Ovary (tissue), 7 donors: ENCODE measurements at regions not wholly inside any gene's neighbourhood (a gene's known extent, or its start where the extent isn't known, plus 50 kb on each side); places are given as distances from the start of the nearest gene placed in this dataset.

Source experiments
- DNase-seq, 5 donors: peaks; one replicate each; pipeline ENCODE4 v3.0.0-alpha.2; 2019 to 2020
- H3K27ac ChIP-seq, 2 donors: fragments of 200-600 bp; one replicate each; pipeline versions ENCODE4 v1.5.1 to v1.8.0; 2019 to 2022
- H3K27me3 ChIP-seq: fragments of 200-600 bp; one replicate; pipeline ENCODE4 v1.8.0; 2022
- H3K36me3 ChIP-seq: fragments of 200-600 bp; sonication (generic); one replicate; pipeline ENCODE4 v1.5.1; 2019
- H3K4me1 ChIP-seq: one replicate; pipeline ENCODE4 v1.8.1; 2013; ENCODE audit warnings: mild to moderate bottlenecking, moderate library complexity; ENCODE audit not compliant: insufficient read depth
- H3K4me3 ChIP-seq: fragments of 200-600 bp; sonication (generic); one replicate; pipeline ENCODE4 v1.5.1; 2017
- H3K9me3 ChIP-seq, 2 donors: fragments of 200-600 bp in 1 of 2; sonication (generic) in 1 of 2; one replicate each; pipeline versions ENCODE4 v1.5.1 to v1.8.1; 2013 to 2019; ENCODE audit warnings: mild to moderate bottlenecking in 1 of 2, moderate library complexity in 1 of 2
- EP300 ChIP-seq: sonication (generic); formaldehyde crosslinking; IDR thresholded peaks from one replicate; pipeline ENCODE4 v1.6.1; 2017; ENCODE audit warnings: antibody characterized with exemption
- POLR2A ChIP-seq: fragments of 450-650 bp; IDR thresholded peaks from one replicate; pipeline ENCODE4 v1.6.1; 2017; ENCODE audit warnings: antibody characterized with exemption, mild to moderate bottlenecking, moderate library complexity
- WGBS, 3 donors: extraction: QIAGEN DNeasy Blood & Tissue Kit in 1 of 3; methylation state at CpG; one replicate each; pipeline versions ENCODE4 v1.1.5 to v1.1.7; 2013 to 2017; 5-methylcytosine and 5-hydroxymethylcytosine counted together
- intact Hi-C, 4 donors: fragments of 100-400 bp; cut with DNase I; formaldehyde crosslinking; loops; one replicate each; pipeline versions ENCODE4 v1.11.0 to v1.15.1; 2022 to 2023
- TF ChIP-seq, protein P1 (sequence below), 3 donors: fragments of 450-650 bp in 2 of 3; fragments of 200-600 bp in 1 of 3; IDR thresholded peaks; one replicate each; pipeline versions ENCODE4 v1.5.1 to v1.8.0; 2016 to 2022; ENCODE audit warnings: antibody characterized with exemption in 3 of 3, mild to moderate bottlenecking in 1 of 3
- donor health status: DM: no; HTN: no; CAD: no; lungs with moderate emphysema.
- donor health status: DM: no; HTN: no; CAD: no.
- donor health status: Bipolar disorder and iron deficiency.
- donor health status: DM: no; HTN: no; CAD: no.
- donor health status: DM: yes; HTN: yes; CAD: no.

DNA sequence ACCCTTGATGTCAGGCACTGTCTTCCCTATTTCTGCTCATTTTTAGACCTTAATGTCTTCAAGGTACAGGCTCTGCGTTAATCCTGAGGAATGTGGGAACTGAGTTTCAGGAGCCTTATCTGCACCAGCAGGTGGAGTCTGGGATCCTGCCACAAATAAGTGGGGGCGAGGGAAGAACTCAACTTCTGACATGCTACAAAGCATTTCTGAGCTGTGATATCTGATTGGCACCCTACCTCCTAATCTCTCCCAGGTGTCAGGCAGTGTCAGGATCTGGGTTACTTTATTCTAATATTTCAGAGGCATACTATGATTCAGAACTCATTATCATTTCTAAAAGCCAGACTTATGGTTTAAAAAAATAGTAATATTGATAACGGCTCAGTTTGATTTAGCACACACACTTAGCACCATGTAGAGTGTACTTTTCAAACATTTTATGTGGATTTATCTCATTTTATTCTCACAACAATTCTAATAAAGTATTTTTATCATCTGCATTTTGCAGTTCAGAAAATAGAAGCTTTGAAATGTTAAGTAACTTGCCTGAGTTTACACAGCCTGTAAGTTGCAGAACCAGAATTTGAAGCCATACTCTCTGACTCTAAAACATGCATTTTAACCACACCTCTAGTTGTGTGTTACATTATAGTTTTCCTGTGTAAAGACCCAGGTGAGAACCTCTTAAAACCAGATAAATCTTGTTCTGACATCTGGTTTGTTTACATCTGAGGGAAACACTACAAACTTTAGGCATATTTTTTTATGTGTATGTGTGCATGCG lies 358.6 kb downstream of the TDRD3 start:
- no peak overlapping the region for H3K27ac ChIP-seq
- no peaks in the 10 kb centered on the region for H3K9me3 ChIP-seq
- 35 to 47% (median 36%) methylated on average over 4 of the region's 4 CpGs for WGBS, 3 donors
- H3K4me1 ChIP-seq = no peaks in the 10 kb centered on the region
- DNase-seq = no peak
- no peaks in the 10 kb centered on the region for H3K27me3 ChIP-seq
- TF ChIP-seq EP300 (no peak), POLR2A (no peak)
- TF ChIP-seq, protein P1, sequence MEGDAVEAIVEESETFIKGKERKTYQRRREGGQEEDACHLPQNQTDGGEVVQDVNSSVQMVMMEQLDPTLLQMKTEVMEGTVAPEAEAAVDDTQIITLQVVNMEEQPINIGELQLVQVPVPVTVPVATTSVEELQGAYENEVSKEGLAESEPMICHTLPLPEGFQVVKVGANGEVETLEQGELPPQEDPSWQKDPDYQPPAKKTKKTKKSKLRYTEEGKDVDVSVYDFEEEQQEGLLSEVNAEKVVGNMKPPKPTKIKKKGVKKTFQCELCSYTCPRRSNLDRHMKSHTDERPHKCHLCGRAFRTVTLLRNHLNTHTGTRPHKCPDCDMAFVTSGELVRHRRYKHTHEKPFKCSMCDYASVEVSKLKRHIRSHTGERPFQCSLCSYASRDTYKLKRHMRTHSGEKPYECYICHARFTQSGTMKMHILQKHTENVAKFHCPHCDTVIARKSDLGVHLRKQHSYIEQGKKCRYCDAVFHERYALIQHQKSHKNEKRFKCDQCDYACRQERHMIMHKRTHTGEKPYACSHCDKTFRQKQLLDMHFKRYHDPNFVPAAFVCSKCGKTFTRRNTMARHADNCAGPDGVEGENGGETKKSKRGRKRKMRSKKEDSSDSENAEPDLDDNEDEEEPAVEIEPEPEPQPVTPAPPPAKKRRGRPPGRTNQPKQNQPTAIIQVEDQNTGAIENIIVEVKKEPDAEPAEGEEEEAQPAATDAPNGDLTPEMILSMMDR (IDR thresholded peaks at IDR 0.05) = no peak
- intact Hi-C loops = no loop called here
- H3K4me3 ChIP-seq = no peak overlapping the region
- H3K36me3 ChIP-seq = no peaks in the 10 kb centered on the region

DNA sequence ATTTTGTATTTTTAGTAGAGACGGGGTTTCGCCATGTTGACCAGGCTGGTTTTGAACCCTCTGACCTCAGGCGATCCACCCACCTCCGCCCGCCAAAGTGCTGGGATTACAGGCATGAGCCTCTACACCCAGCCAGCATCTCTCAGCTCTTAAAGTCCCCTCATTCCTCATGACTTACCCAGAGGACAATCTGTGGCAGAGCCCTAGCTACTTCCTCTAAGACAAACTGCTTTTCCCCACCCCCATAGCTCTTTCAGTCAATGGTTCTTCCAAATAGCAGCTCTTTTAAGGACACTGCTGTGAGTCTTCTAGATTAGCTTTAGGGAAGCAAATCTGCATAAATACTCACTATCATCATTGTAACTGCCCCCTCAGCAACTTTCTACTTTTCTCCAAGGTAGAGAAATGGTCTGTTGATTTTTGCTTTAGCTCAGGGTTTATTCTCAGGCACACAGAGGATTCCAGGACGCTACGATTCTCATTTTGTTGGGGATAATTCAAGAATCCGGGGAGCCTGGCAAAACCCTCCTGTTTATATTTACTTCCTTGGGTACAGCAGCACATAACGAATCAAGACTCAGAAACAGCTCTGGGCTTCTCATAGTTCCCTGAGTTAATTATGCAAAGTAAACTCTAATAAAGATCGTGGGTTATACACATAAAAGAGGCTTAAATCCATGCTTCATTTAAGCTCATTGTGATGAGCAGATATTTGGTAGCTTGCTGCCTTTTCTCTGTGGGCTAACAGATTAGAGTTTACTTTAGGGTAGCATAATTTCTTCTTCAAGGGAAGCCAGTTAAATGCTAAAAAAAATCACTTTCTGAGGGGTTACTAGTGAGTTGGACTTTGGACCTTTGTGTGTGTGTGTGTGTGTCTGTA lies 357.4 kb downstream of the TDRD3 start:
- Histone ChIP-seq H3K4me1 (no peaks in the 10 kb centered on the region), H3K27ac (no peak overlapping the region), H3K27me3 (no peaks in the 10 kb centered on the region), H3K4me3 (no peak overlapping the region), H3K9me3 (no peaks in the 10 kb centered on the region), H3K36me3 (no peaks in the 10 kb centered on the region)
- TF ChIP-seq, protein P1 (IDR thresholded peaks at IDR 0.05) = no peak
- TF ChIP-seq POLR2A (no peak), EP300 (no peak)
- intact Hi-C loops = no loop called here
- 64 to 72% (median 71%) methylated on average over 10 of the region's 10 CpGs for WGBS, 3 donors
- DNase-seq = no peak

GRCh38 chr13:60753641-60754040 lies 356.6 kb downstream of the TDRD3 start:
- H3K27ac ChIP-seq = no peak overlapping the region
- H3K27me3 ChIP-seq = no peaks in the 10 kb centered on the region
- WGBS, 3 donors = 33 to 64% (median 64%) methylated on average over 1 of the region's 1 CpG
- no peak for TF ChIP-seq EP300
- TF ChIP-seq POLR2A = no peak
- TF ChIP-seq, protein P1 (IDR thresholded peaks at IDR 0.05) = no peak
- H3K4me1 ChIP-seq = no peaks in the 10 kb centered on the region
- no peaks in the 10 kb centered on the region for H3K9me3 ChIP-seq
- no peaks in the 10 kb centered on the region for H3K36me3 ChIP-seq
- intact Hi-C loops = no loop called here
- H3K4me3 ChIP-seq = no peak overlapping the region
- no peak for DNase-seq

DNA sequence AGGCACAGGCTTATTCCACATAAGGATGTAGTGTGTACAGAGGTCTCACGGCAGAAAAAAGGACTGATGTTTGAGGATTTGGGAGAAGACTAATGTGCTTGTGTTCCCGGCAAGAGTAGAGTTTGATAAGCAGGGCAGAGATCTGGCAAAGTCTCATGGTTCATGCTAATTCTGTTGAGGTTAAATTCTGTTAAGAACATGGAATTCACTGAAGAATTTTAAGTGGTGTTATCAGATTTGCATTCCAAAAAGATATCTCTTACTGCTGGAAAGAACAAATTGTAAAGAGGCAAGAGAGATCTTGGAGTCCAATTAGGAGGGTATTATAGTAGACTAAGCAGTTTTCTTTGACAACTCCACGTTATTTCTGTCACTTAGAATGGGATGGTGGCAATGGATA lies 348.3 kb downstream of the TDRD3 start:
- Histone ChIP-seq H3K4me1 (no peaks in the 10 kb centered on the region), H3K36me3 (no peaks in the 10 kb centered on the region), H3K9me3 (no peaks in the 10 kb centered on the region), H3K4me3 (no peak overlapping the region), H3K27ac (no peak overlapping the region), H3K27me3 (no peaks in the 10 kb centered on the region)
- TF ChIP-seq POLR2A (no peak), EP300 (no peak)
- TF ChIP-seq, protein P1 (IDR thresholded peaks at IDR 0.05) = no peak
- 49 to 66% (median 54%) methylated on average over 3 of the region's 3 CpGs for WGBS, 3 donors
- DNase-seq = no peak
- intact Hi-C loops = no loop called here
